ENCODE measurements at regions not wholly inside any gene's neighbourhood (a gene's known extent, or its start where the extent isn't known, plus 50 kb on each side); places are given as distances from the start of the nearest gene placed in this dataset.

GRCh38 chr7:84297616-84298015 lies 103.0 kb upstream of the SEMA3A start:
- no peaks in the 10 kb centered on the region for H3K36me3 ChIP-seq (ENCODE audit: control insufficient read depth in 2 of 3, insufficient read depth in 3 of 3, low read length in 3 of 3)
- FAIRE-seq (no peak), DNase-seq (peak in 1 of 5 donors; percentile 23)
- no peak overlapping the region for H3K27ac ChIP-seq (ENCODE audit: low read depth in 2 of 2, low read length in 2 of 2)
- no peaks in the 10 kb centered on the region for H3K9me3 ChIP-seq (ENCODE audit: control insufficient read depth in 2 of 3, insufficient read depth in 1 of 3, low read length in 3 of 3)
- no peaks in the 10 kb centered on the region for H3K27me3 ChIP-seq (ENCODE audit: control insufficient read depth, insufficient read depth, low read length)
- intact Hi-C loops (cut with DNase I): no loop called here
- no peak overlapping the region for H3K4me3 ChIP-seq (ENCODE audit: low read length in 3 of 3)
- TF ChIP-seq CTCF (IDR thresholded peaks at IDR 0.05; ENCODE audit: borderline replicate concordance, extremely low read depth, insufficient read depth): no peak
- no peaks in the 10 kb centered on the region for H3K4me1 ChIP-seq (ENCODE audit: control insufficient read depth in 2 of 3, insufficient read depth in 2 of 3, low read depth in 1 of 3, low read length in 3 of 3)
- no peak overlapping the region for H3K9ac ChIP-seq (ENCODE audit: low read length in 3 of 3)

- Histone ChIP-seq H3K27me3 (ENCODE audit: control insufficient read depth, insufficient read depth, low read length) (no peaks in the 10 kb centered on the region), H3K9ac (ENCODE audit: low read length in 3 of 3) (no peak overlapping the region), H3K4me1 (ENCODE audit: control insufficient read depth in 2 of 3, insufficient read depth in 2 of 3, low read depth in 1 of 3, low read length in 3 of 3) (no peaks in the 10 kb centered on the region), H3K4me3 (ENCODE audit: low read length in 3 of 3) (no peak overlapping the region), H3K9me3 (ENCODE audit: control insufficient read depth in 2 of 3, insufficient read depth in 1 of 3, low read length in 3 of 3) (no peaks in the 10 kb centered on the region), H3K36me3 (ENCODE audit: control insufficient read depth in 2 of 3, insufficient read depth in 3 of 3, low read length in 3 of 3) (no peaks in the 10 kb centered on the region), H3K27ac (ENCODE audit: low read depth in 2 of 2, low read length in 2 of 2) (no peak overlapping the region)
- no peak for TF ChIP-seq CTCF (IDR thresholded peaks at IDR 0.05; ENCODE audit: borderline replicate concordance, extremely low read depth, insufficient read depth)
- intact Hi-C loops (cut with DNase I): no loop called here
- DNase-seq (no peak), FAIRE-seq (peak; percentile 19)
Observed at GRCh38 chr7:84294847-84295455, 100.4 kb upstream of the SEMA3A start.

GRCh38 chr7:84294391-84294790 lies 99.8 kb upstream of the SEMA3A start:
- DNase-seq (no peak), FAIRE-seq (no peak)
- Histone ChIP-seq H3K4me1 (ENCODE audit: control insufficient read depth in 2 of 3, insufficient read depth in 2 of 3, low read depth in 1 of 3, low read length in 3 of 3) (no peaks in the 10 kb centered on the region), H3K27me3 (ENCODE audit: control insufficient read depth, insufficient read depth, low read length) (no peaks in the 10 kb centered on the region), H3K27ac (ENCODE audit: low read depth in 2 of 2, low read length in 2 of 2) (no peak overlapping the region), H3K9ac (ENCODE audit: low read length in 3 of 3) (no peak overlapping the region), H3K9me3 (ENCODE audit: control insufficient read depth in 2 of 3, insufficient read depth in 1 of 3, low read length in 3 of 3) (no peaks in the 10 kb centered on the region), H3K4me3 (ENCODE audit: low read length in 3 of 3) (no peak overlapping the region), H3K36me3 (ENCODE audit: control insufficient read depth in 2 of 3, insufficient read depth in 3 of 3, low read length in 3 of 3) (no peaks in the 10 kb centered on the region)
- TF ChIP-seq CTCF (IDR thresholded peaks at IDR 0.05; ENCODE audit: borderline replicate concordance, extremely low read depth, insufficient read depth): no peak
- intact Hi-C loops (cut with DNase I): no loop called here

- TF ChIP-seq CTCF (IDR thresholded peaks at IDR 0.05; ENCODE audit: borderline replicate concordance, extremely low read depth, insufficient read depth): no peak
- FAIRE-seq: no peak
Observed at GRCh38 chr7:84291756-84292155, 97.2 kb upstream of the SEMA3A start.

More at GRCh38 chr7:84291756-84292155, 97.2 kb upstream of the SEMA3A start:
- H3K27ac ChIP-seq (ENCODE audit: low read depth in 2 of 2, low read length in 2 of 2): no peak overlapping the region
- no peaks in the 10 kb centered on the region for H3K27me3 ChIP-seq (ENCODE audit: control insufficient read depth, insufficient read depth, low read length)
- intact Hi-C loops (cut with DNase I): no loop called here
- no peak overlapping the region for H3K9ac ChIP-seq (ENCODE audit: low read length in 3 of 3)
- H3K4me3 ChIP-seq (ENCODE audit: low read length in 3 of 3): no peak overlapping the region
- DNase-seq: peak in 3 of 5 donors; percentile 14 to 49 (median 37)
- H3K9me3 ChIP-seq (ENCODE audit: control insufficient read depth in 2 of 3, insufficient read depth in 1 of 3, low read length in 3 of 3): no peaks in the 10 kb centered on the region
- no peaks in the 10 kb centered on the region for H3K36me3 ChIP-seq (ENCODE audit: control insufficient read depth in 2 of 3, insufficient read depth in 3 of 3, low read length in 3 of 3)
- no peaks in the 10 kb centered on the region for H3K4me1 ChIP-seq (ENCODE audit: control insufficient read depth in 2 of 3, insufficient read depth in 2 of 3, low read depth in 1 of 3, low read length in 3 of 3)

All from kidney (tissue), 13 donors.